ENCODE measurements at regions not wholly inside any gene's neighbourhood (a gene's known extent, or its start where the extent isn't known, plus 50 kb on each side); places are given as distances from the start of the nearest gene placed in this dataset.

DNA sequence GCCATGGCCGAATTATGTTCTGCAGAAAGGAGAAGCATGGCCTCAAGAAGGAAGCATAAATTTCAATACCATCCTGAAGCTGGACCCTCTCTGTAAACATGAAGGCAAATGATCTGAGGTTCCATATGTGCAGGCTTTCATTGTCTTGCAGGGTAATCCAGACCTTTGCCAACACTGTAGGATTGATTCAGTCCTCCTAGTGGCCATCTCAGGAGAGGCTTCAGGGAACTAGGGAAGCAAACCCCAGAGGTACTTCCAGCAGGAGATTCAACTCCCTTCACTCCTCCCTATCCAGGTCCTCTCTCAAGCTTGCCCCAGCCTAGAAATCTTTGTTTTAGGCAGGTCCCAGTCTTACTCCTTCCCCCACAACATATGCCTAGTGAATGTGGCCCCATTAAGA is 99.3 kb upstream of the HCN1 start:
- Histone ChIP-seq H4K91ac (ENCODE audit: low read depth, low read length, poor library complexity) (no peak overlapping the region), H3K18ac (ENCODE audit: low read length) (no peak overlapping the region), H3K9ac (ENCODE audit: low read depth, low read length, poor library complexity) (no peak overlapping the region), H3K4ac (ENCODE audit: low read length) (no peak overlapping the region), H3K27me3 (ENCODE audit: control insufficient read depth in 3 of 3, insufficient read depth in 3 of 3, low read depth in 1 of 3, low read length in 3 of 3) (no peaks in the 10 kb centered on the region), H3K9me3 (replicated peaks in 1 of 2; ENCODE audit: control insufficient read depth in 2 of 2, insufficient read depth in 1 of 2, low read depth in 1 of 2, low read length in 2 of 2) (peaks cover 0 to 3% of the 10 kb centered on the region in 2 donors), H3K23ac (ENCODE audit: low read depth, low read length, poor library complexity) (no peak overlapping the region), H2AK5ac (ENCODE audit: low read depth, low read length) (no peak overlapping the region), H3K4me1 (ENCODE audit: control insufficient read depth in 2 of 2, insufficient read depth in 1 of 2, low read depth in 1 of 2, low read length in 2 of 2) (peaks cover 0 to 4% of the 10 kb centered on the region in 2 donors), H4K8ac (ENCODE audit: low read depth, low read length) (no peak overlapping the region), H3K14ac (ENCODE audit: low read length) (no peak overlapping the region), H2AFZ (ENCODE audit: low read length) (no peak overlapping the region), H3K4me3 (ENCODE audit: low read length in 2 of 2) (no peak overlapping the region), H3K27ac (replicated peaks; ENCODE audit: low read length) (no peak overlapping the region), H2BK5ac (ENCODE audit: low read length) (no peak overlapping the region), H3K36me3 (replicated peaks in 1 of 2; ENCODE audit: control insufficient read depth in 2 of 2, insufficient read depth in 2 of 2, low read length in 2 of 2) (no peaks in the 10 kb centered on the region), H2BK12ac (ENCODE audit: low read length) (no peak overlapping the region), H3K4me2 (ENCODE audit: insufficient read depth, low read length, poor library complexity, severe bottlenecking) (no peak overlapping the region), H2BK120ac (ENCODE audit: low read depth, low read length) (no peak overlapping the region), H3K79me1 (ENCODE audit: low read depth, low read length) (no peaks in the 10 kb centered on the region), H2BK15ac (ENCODE audit: low read length) (no peak overlapping the region)
- DNase-seq (ENCODE audit: low spot score), result no peak
- WGBS, 2 donors (ENCODE audit: extremely low coverage in 2 of 2, insufficient read length in 2 of 2, insufficient replicate concordance in 1 of 2), result no CpG with 5 or more reads among the region's 1 CpG

DNA sequence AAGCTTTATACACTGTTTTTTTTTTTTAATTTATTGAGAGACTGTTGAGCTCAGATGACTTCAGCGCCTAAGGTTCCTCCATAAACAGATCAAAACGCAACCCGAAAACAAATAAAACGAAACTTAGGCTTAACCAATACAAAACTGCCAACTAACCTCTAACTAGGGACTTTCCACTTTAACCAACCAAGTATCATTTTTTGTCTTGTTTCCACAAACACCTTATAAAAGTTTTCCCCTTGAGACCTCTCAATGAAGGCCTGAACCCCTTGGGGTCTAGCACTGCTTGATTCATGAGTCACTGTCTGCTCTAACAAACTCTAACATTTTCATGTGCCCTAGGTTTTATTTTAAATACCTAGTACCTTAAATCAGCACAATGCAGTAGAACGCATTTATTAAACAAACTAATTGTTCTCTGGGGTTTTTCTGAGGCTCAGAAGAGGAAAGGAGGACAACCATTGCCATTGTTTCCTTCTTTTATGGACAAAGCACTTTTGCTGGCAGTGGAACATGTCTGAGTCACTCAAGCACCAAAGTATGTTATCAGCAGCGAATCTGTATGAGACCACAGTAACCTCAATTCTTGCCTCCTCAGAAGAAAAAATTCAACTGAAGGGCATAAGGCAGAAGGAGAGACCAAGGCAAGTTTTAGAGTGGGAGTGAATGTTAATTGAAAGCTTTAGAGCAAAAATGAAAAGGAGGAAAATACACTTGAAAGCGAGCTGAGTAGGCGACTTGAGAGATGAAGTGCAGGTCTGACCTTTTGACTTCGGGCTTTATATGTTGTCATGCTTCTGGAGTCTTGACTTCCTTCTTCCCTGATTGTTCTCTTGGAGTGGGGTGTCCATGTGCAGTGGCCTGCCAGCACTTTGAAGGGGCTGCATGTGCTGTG is 97.7 kb upstream of the HCN1 start:
- DNase-seq (ENCODE audit: low spot score), result no peak
- Histone ChIP-seq H3K4me3 (ENCODE audit: low read length in 2 of 2) (no peak overlapping the region), H2BK5ac (ENCODE audit: low read length) (no peak overlapping the region), H3K27ac (replicated peaks; ENCODE audit: low read length) (no peak overlapping the region), H3K9me3 (replicated peaks in 1 of 2; ENCODE audit: control insufficient read depth in 2 of 2, insufficient read depth in 1 of 2, low read depth in 1 of 2, low read length in 2 of 2) (no peaks in the 10 kb centered on the region), H3K27me3 (ENCODE audit: control insufficient read depth in 3 of 3, insufficient read depth in 3 of 3, low read depth in 1 of 3, low read length in 3 of 3) (no peaks in the 10 kb centered on the region), H3K79me1 (ENCODE audit: low read depth, low read length) (no peaks in the 10 kb centered on the region), H2BK15ac (ENCODE audit: low read length) (no peak overlapping the region), H2AFZ (ENCODE audit: low read length) (no peak overlapping the region), H2BK120ac (ENCODE audit: low read depth, low read length) (no peak overlapping the region), H3K23ac (ENCODE audit: low read depth, low read length, poor library complexity) (no peak overlapping the region), H4K91ac (ENCODE audit: low read depth, low read length, poor library complexity) (no peak overlapping the region), H2BK12ac (ENCODE audit: low read length) (no peak overlapping the region), H3K9ac (ENCODE audit: low read depth, low read length, poor library complexity) (no peak overlapping the region), H3K4me2 (ENCODE audit: insufficient read depth, low read length, poor library complexity, severe bottlenecking) (no peak overlapping the region), H3K18ac (ENCODE audit: low read length) (no peak overlapping the region), H3K4me1 (ENCODE audit: control insufficient read depth in 2 of 2, insufficient read depth in 1 of 2, low read depth in 1 of 2, low read length in 2 of 2) (no peaks in the 10 kb centered on the region), H3K36me3 (replicated peaks in 1 of 2; ENCODE audit: control insufficient read depth in 2 of 2, insufficient read depth in 2 of 2, low read length in 2 of 2) (no peaks in the 10 kb centered on the region), H2AK5ac (ENCODE audit: low read depth, low read length) (no peak overlapping the region), H4K8ac (ENCODE audit: low read depth, low read length) (no peak overlapping the region), H3K4ac (ENCODE audit: low read length) (no peak overlapping the region), H3K14ac (ENCODE audit: low read length) (no peak overlapping the region)
- no CpG with 5 or more reads among the region's 9 CpGs for WGBS, 2 donors (ENCODE audit: extremely low coverage in 2 of 2, insufficient read length in 2 of 2, insufficient replicate concordance in 1 of 2)

DNA sequence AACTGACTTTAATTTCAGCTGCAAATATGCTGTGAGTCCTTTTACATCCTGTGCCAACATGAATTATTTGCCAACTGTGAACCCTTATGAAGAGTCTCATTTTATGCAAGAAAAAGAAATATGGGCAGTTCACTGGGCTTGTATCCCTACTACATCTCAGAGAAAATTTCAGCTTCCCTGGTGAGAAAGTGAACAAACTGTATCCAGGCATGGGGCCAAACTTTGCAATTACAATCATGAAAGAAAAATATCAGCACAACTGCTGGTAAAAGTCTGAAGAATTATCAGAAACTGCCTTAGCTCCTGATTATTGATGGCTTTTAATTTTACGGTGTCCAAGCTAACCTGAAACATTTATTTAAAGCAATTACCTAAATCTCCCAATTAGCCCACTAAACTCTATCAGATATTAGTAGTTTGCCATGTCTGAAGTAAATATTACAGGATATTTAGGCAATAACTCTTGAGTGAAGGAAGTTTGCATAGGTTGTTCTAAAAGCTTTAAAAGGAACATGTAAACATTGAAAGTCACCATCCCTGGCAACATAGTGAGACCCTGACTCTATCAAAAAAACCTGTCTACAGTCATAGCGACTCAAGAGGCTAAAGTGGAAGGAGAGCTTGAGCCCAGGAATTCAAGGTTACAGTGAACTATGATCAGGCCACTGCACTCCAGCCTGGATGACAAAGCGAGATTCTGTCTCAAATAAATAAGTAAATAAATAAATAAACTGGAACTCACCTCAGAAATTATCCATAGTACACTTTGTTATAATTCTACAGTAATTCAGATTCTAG is 83.9 kb upstream of the HCN1 start:
- Histone ChIP-seq H3K18ac (ENCODE audit: low read length) (no peak overlapping the region), H3K27me3 (ENCODE audit: control insufficient read depth in 3 of 3, insufficient read depth in 3 of 3, low read depth in 1 of 3, low read length in 3 of 3) (no peaks in the 10 kb centered on the region), H3K4ac (ENCODE audit: low read length) (no peak overlapping the region), H3K9ac (ENCODE audit: low read depth, low read length, poor library complexity) (no peak overlapping the region), H2BK12ac (ENCODE audit: low read length) (no peak overlapping the region), H3K23ac (ENCODE audit: low read depth, low read length, poor library complexity) (no peak overlapping the region), H3K9me3 (replicated peaks in 1 of 2; ENCODE audit: control insufficient read depth in 2 of 2, insufficient read depth in 1 of 2, low read depth in 1 of 2, low read length in 2 of 2) (no peaks in the 10 kb centered on the region), H3K4me2 (ENCODE audit: insufficient read depth, low read length, poor library complexity, severe bottlenecking) (no peak overlapping the region), H2AK5ac (ENCODE audit: low read depth, low read length) (no peak overlapping the region), H3K14ac (ENCODE audit: low read length) (no peak overlapping the region), H4K8ac (ENCODE audit: low read depth, low read length) (no peak overlapping the region), H3K36me3 (replicated peaks in 1 of 2; ENCODE audit: control insufficient read depth in 2 of 2, insufficient read depth in 2 of 2, low read length in 2 of 2) (no peaks in the 10 kb centered on the region), H3K27ac (replicated peaks; ENCODE audit: low read length) (no peak overlapping the region), H3K4me3 (ENCODE audit: low read length in 2 of 2) (no peak overlapping the region), H2AFZ (ENCODE audit: low read length) (no peak overlapping the region), H3K4me1 (ENCODE audit: control insufficient read depth in 2 of 2, insufficient read depth in 1 of 2, low read depth in 1 of 2, low read length in 2 of 2) (no peaks in the 10 kb centered on the region), H2BK120ac (ENCODE audit: low read depth, low read length) (no peak overlapping the region), H2BK15ac (ENCODE audit: low read length) (no peak overlapping the region), H3K79me1 (ENCODE audit: low read depth, low read length) (no peaks in the 10 kb centered on the region), H2BK5ac (ENCODE audit: low read length) (no peak overlapping the region), H4K91ac (ENCODE audit: low read depth, low read length, poor library complexity) (no peak overlapping the region)
- WGBS, 2 donors (ENCODE audit: extremely low coverage in 2 of 2, insufficient read length in 2 of 2, insufficient replicate concordance in 1 of 2), result no CpG with 5 or more reads among the region's 3 CpGs
- no peak for DNase-seq (ENCODE audit: low spot score)

DNA sequence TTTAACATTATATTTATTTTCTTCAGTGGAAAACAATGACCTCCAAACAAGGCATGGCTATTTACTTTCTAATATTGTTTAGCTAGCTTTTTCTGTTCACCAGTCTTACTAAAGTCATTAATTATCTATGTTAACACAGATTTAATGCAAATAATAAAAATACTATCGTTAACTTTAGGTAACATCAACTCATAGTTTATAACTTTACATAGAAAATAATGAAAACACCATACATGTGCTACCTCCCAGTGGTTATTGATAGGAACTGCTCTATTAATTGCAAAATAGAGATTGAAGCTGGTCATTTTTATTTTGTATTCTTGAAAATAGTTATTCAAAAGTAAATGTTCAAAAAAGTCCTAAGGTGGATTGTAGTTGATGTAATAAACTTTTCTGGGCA is 78.3 kb upstream of the HCN1 start:
- no peak overlapping the region for H3K4me2 ChIP-seq (ENCODE audit: insufficient read depth, low read length, poor library complexity, severe bottlenecking)
- no peak overlapping the region for H3K4ac ChIP-seq (ENCODE audit: low read length)
- no peak overlapping the region for H3K23ac ChIP-seq (ENCODE audit: low read depth, low read length, poor library complexity)
- no peak overlapping the region for H3K18ac ChIP-seq (ENCODE audit: low read length)
- H3K9me3 ChIP-seq (replicated peaks in 1 of 2; ENCODE audit: control insufficient read depth in 2 of 2, insufficient read depth in 1 of 2, low read depth in 1 of 2, low read length in 2 of 2), result no peaks in the 10 kb centered on the region
- no peak overlapping the region for H3K27ac ChIP-seq (replicated peaks; ENCODE audit: low read length)
- H3K27me3 ChIP-seq (ENCODE audit: control insufficient read depth in 3 of 3, insufficient read depth in 3 of 3, low read depth in 1 of 3, low read length in 3 of 3), result no peaks in the 10 kb centered on the region
- H3K4me1 ChIP-seq (ENCODE audit: control insufficient read depth in 2 of 2, insufficient read depth in 1 of 2, low read depth in 1 of 2, low read length in 2 of 2), result no peaks in the 10 kb centered on the region
- no peaks in the 10 kb centered on the region for H3K36me3 ChIP-seq (replicated peaks in 1 of 2; ENCODE audit: control insufficient read depth in 2 of 2, insufficient read depth in 2 of 2, low read length in 2 of 2)
- H2BK120ac ChIP-seq (ENCODE audit: low read depth, low read length), result no peak overlapping the region
- no peak overlapping the region for H3K4me3 ChIP-seq (ENCODE audit: low read length in 2 of 2)
- H2AFZ ChIP-seq (ENCODE audit: low read length), result no peak overlapping the region
- H2BK15ac ChIP-seq (ENCODE audit: low read length), result no peak overlapping the region
- no peak for DNase-seq (ENCODE audit: low spot score)
- H3K9ac ChIP-seq (ENCODE audit: low read depth, low read length, poor library complexity), result no peak overlapping the region
- H2AK5ac ChIP-seq (ENCODE audit: low read depth, low read length), result no peak overlapping the region
- H4K91ac ChIP-seq (ENCODE audit: low read depth, low read length, poor library complexity), result no peak overlapping the region
- no CpG with 5 or more reads among the region's 1 CpG for WGBS, 2 donors (ENCODE audit: extremely low coverage in 2 of 2, insufficient read length in 2 of 2, insufficient replicate concordance in 1 of 2)
- no peak overlapping the region for H2BK5ac ChIP-seq (ENCODE audit: low read length)
- H3K79me1 ChIP-seq (ENCODE audit: low read depth, low read length), result no peaks in the 10 kb centered on the region
- no peak overlapping the region for H3K14ac ChIP-seq (ENCODE audit: low read length)
- no peak overlapping the region for H2BK12ac ChIP-seq (ENCODE audit: low read length)
- no peak overlapping the region for H4K8ac ChIP-seq (ENCODE audit: low read depth, low read length)

Data from neuronal stem cell (in vitro differentiated cells).